ENCODE measurements at regions not wholly inside any gene's neighbourhood (a gene's known extent, or its start where the extent isn't known, plus 50 kb on each side); places are given as distances from the start of the nearest gene placed in this dataset.

DNA sequence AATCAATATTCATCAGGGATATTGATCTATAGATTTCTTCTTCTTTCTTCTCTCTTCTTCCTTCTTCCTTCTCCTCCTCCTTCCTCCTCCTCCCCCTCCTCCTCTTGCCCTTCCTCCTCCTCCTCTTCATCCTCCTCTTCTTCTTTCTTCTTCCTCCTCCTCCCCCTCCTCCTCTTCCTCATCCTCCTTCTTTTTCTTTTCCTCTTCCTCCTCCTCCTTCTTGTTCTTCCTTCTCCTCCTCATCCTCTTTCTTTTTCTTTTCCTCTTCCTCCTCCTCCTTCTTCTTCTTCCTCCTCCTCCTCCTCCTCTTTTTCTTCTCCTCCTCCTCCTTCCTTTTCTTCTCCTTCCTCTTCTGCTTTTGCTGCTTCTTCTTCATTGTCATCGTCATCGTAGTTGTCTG, 52.4 kb upstream of the SERINC1 start:
- intact Hi-C loops (cut with DNase I): no loop called here
- ATAC-seq (ENCODE audit: poor library complexity) (no peak), DNase-seq (no peak)

DNA sequence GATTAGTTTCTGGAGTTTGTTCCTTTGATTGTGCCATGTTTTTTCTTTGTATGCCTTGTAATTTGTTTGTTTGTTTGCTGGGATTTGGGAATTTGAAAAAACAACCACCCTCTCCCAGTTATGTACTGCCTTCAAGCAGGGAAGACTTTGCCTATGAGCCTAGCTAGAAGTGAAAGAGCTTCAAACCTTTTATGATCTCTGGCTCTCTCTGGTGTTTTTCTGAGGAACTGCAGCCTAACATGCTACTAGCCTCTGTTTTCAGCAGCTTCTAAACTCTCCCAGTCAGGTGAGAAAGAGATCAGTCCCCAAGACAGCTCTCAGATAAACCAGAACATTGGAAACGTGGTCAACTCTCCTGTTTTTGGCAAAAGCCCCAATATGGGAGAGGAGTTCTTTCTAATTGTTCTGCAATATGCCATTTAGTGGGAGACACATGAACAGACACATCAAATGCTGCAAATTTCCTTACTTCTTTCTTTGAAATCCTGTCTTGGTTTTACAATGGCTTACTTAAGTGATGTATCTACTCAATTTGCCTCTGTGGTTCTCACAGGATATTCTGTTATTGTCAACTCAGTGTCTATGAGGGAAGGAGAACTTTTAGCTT, 58.9 kb upstream of the SERINC1 start:
- DNase-seq (no peak), ATAC-seq (ENCODE audit: poor library complexity) (peak; percentile 88)
- intact Hi-C loops (cut with DNase I): loop anchor here (5.0 kb wide), 1 partner anchor 143 kb away; no protein-coding TSS in a partner anchor

DNA sequence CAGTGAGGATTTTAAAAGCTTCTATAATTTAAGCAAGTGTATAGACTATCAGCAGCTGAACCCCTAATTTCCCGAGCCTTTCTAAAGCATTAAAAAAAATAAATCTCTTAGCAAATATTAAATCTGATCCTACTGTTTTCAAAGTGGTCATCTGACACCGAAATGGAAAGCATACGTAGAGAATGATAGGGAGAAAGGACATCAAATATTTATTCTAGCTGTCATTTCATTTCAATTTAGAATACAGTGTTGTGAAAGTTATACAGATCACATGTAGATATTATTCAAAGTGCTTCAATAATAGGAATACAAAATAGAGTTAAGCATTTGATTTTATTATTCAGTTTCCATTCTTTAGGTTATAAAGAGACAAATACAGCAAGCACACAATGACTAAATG, 61.9 kb upstream of the PKIB start:
- DNase-seq (no peak), ATAC-seq (ENCODE audit: poor library complexity) (no peak)
- intact Hi-C loops (cut with DNase I): no loop called here

DNA sequence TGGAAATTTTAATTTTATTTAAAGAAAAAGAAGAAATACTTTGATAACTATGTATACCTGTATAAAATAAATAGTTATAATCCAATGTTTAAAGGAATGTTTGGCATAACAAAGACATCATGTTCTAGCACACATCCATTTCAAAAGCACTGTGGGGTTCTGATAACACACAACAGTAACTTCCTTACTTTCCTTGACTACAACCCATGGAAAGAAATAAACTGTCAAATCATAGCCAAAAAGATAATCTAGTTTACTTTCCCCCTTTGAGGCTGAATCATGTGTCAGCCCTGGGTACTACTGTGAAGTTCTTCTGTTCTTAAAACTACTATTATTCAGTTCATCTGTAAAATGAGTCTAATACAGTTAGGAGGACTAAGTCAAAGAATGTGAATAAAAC, 61.4 kb upstream of the PKIB start:
- no peak for ATAC-seq (ENCODE audit: poor library complexity)

DNA sequence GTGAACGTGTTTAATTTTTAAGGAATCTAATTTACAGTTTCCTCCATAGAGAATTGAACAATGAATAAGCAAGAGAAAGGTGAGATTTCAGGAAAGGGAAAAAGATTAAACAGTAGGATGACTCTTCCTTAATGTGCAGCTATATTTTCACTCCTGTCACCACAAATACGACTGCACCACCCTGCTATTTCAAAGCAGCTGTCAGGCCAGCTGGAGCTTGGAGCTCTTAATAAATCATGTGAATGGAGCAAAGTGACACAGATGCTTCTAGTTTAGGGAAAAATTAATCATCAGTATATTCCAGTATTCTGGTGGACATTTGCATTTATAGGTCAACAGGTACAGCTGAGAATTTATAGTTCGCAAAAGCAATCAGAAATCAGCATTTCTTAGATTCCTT, 56.5 kb upstream of the PKIB start:
- intact Hi-C loops (cut with DNase I): no loop called here
- ATAC-seq (ENCODE audit: poor library complexity) (no peak), DNase-seq (no peak)

More for the DNA sequence above, 61.4 kb upstream of the PKIB start:
- no peak for DNase-seq
- intact Hi-C loops (cut with DNase I): no loop called here

DNA sequence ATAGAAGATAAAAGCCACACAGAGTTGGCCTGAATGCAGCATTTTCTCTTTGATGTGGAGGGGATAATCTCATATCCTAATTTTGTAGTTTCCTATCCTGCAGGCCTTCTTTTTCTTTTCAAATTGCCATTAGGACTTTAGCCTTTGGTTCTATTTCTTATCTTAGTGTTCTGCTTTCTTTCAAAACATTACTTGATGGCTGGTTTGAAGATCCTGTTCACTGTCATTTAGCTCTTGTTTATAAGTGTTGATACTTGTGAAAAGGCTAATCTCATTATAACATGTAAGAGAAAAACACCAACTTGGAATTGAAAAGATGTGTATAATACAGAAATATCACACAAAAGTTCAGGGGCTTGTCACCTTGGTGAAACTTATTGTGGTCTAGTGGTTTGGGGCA, 54.6 kb upstream of the PKIB start:
- DNase-seq (no peak), ATAC-seq (ENCODE audit: poor library complexity) (no peak)
- intact Hi-C loops (cut with DNase I): no loop called here

GRCh38 chr6:122558080-122558479, 52.1 kb upstream of the PKIB start:
- intact Hi-C loops (cut with DNase I): no loop called here
- ATAC-seq (ENCODE audit: poor library complexity) (no peak), DNase-seq (no peak)

Measured in Right ventricle myocardium superior (tissue), 1 donor.